Keratinocyte (primary cell): ENCODE measurements at regions not wholly inside any gene's neighbourhood (a gene's known extent, or its start where the extent isn't known, plus 50 kb on each side); places are given as distances from the start of the nearest gene placed in this dataset.

Experiments
- DNase-seq: peaks from one replicate; pipeline ENCODE4 v3.0.0-alpha.2; 2011; ENCODE audit warnings: low read depth, missing footprints, low spot score
- FAIRE-seq: peaks from 2 replicates; lab custom pipeline; 2011; peaks lifted over from hg19 to GRCh38; lab: Jason Lieb, UNC
- H2AFZ ChIP-seq: 2 replicates; pipeline ENCODE4 v1.6.0; 2012; ENCODE audit warnings: low read length, control low read depth, inconsistent platforms; ENCODE audit not compliant: control insufficient read depth
- H3K27ac ChIP-seq: 2 replicates; pipeline ENCODE4 v1.5.1; 2011; ENCODE audit warnings: low read length; ENCODE audit not compliant: control insufficient read depth, insufficient read depth
- H3K27me3 ChIP-seq: 3 replicates; pipeline ENCODE4 v1.6.0; 2011; ENCODE audit warnings: low read length; ENCODE audit not compliant: control insufficient read depth, insufficient read depth; ENCODE audit errors: extremely low read depth
- H3K36me3 ChIP-seq, 2 experiments: 2 replicates in 1 of 2; 3 replicates in 1 of 2; pipeline ENCODE4 v1.5.1; 2011; ENCODE audit warnings: low read length in 2 of 2, mild to moderate bottlenecking in 1 of 2; ENCODE audit not compliant: control insufficient read depth in 2 of 2, insufficient read depth in 2 of 2; ENCODE audit errors: extremely low read depth in 1 of 2
- H3K4me1 ChIP-seq: 3 replicates; pipeline ENCODE4 v1.5.1; 2011; ENCODE audit warnings: low read length; ENCODE audit not compliant: control insufficient read depth, insufficient read depth; ENCODE audit errors: extremely low read depth
- H3K4me2 ChIP-seq: 3 replicates; pipeline ENCODE4 v1.6.0; 2011; ENCODE audit warnings: low read depth, low read length; ENCODE audit not compliant: control insufficient read depth, insufficient read depth; ENCODE audit errors: extremely low read depth
- H3K4me3 ChIP-seq, 3 experiments: fragments of 200-600 bp in 1 of 3; sonication (generic) in 1 of 3; 2 replicates in 2 of 3; 3 replicates in 1 of 3; pipeline ENCODE4 v1.5.1; 2011 to 2016; ENCODE audit warnings: low read length in 3 of 3, mild to moderate bottlenecking in 3 of 3, control low read depth in 2 of 3, inconsistent platforms in 1 of 3, low read depth in 1 of 3, mixed read lengths in 1 of 3, mixed run types in 1 of 3, moderate library complexity in 1 of 3; ENCODE audit not compliant: control insufficient read depth in 2 of 3, insufficient read depth in 2 of 3; ENCODE audit errors: extremely low read depth in 1 of 3
- H3K79me2 ChIP-seq: 2 replicates; pipeline ENCODE4 v1.6.0; 2012; ENCODE audit warnings: low read length; ENCODE audit not compliant: control insufficient read depth, insufficient read depth
- H3K9ac ChIP-seq: 3 replicates; pipeline ENCODE4 v1.6.0; 2011; ENCODE audit warnings: low read length; ENCODE audit not compliant: control insufficient read depth, insufficient read depth; ENCODE audit errors: extremely low read depth
- H3K9me1 ChIP-seq: 3 replicates; pipeline ENCODE4 v1.6.0; 2011; ENCODE audit warnings: low read length; ENCODE audit not compliant: control insufficient read depth, insufficient read depth; ENCODE audit errors: extremely low read depth
- H3K9me3 ChIP-seq: 2 replicates; pipeline ENCODE4 v1.5.1; 2012; ENCODE audit warnings: low read depth, low read length; ENCODE audit not compliant: control insufficient read depth
- H4K20me1 ChIP-seq: 3 replicates; pipeline ENCODE4 v1.6.0; 2011; ENCODE audit warnings: low read length; ENCODE audit not compliant: control insufficient read depth, insufficient read depth; ENCODE audit errors: extremely low read depth
- EZH2 ChIP-seq: IDR thresholded peaks from one replicate; pipeline ENCODE4 v1.6.1; 2012; ENCODE audit warnings: inconsistent platforms, mild to moderate bottlenecking, low read length, moderate library complexity
- dilution Hi-C: fragments of 300-500 bp; cut with MboI; formaldehyde crosslinking; loops from one replicate; pipeline ENCODE4 v1.7.0; 2020; ENCODE audit warnings: low sequenced_read_pairs; ENCODE audit not compliant: extremely low pct_ligation_motif_present
- TF ChIP-seq, protein P1 (sequence below), 3 experiments: IDR thresholded peaks in 1 of 3; conservative IDR thresholded peaks in 1 of 3; optimal IDR thresholded peaks in 1 of 3; 2 replicates in 2 of 3; 3 replicates in 1 of 3; pipeline versions ENCODE3 to v1.5.1; 2011; ENCODE audit warnings: low read length in 3 of 3, mild to moderate bottlenecking in 3 of 3, moderate library complexity in 2 of 3, control low read depth in 1 of 3, inconsistent platforms in 1 of 3; ENCODE audit not compliant: insufficient read depth in 2 of 3; ENCODE audit errors: extremely low read depth in 1 of 3

DNA sequence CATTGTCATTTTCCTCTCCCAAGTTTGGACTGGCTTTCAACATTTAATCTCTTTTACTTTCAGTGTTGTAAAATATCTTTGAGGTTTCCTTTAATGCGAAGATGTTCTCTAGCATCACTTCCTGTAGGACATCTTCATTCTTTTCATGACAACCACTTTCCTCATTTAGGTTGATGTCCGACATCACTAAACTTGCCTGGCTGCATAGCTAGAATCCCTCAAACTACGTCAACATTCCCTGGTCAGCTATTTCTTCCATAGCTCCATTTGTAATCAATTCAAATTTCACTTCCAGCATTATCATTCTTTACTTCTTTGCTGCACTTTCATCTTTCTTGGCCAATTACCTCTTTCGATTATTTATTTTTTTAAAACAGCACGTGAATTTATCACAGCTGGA, 198.6 kb upstream of the EMCN start:
- FAIRE-seq (no peak), DNase-seq (no peak)
- Histone ChIP-seq H4K20me1 (no peaks in the 10 kb centered on the region), H2AFZ (no peak overlapping the region), H3K9me1 (no peaks in the 10 kb centered on the region), H3K36me3 (no peaks in the 10 kb centered on the region), H3K4me1 (no peaks in the 10 kb centered on the region), H3K9ac (no peak overlapping the region), H3K4me2 (no peak overlapping the region), H3K27ac (no peak overlapping the region), H3K27me3 (no peaks in the 10 kb centered on the region), H3K9me3 (no peaks in the 10 kb centered on the region), H3K79me2 (no peaks in the 10 kb centered on the region), H3K4me3 (no peak overlapping the region)
- dilution Hi-C loops, result no loop called here
- TF ChIP-seq, protein P1, sequence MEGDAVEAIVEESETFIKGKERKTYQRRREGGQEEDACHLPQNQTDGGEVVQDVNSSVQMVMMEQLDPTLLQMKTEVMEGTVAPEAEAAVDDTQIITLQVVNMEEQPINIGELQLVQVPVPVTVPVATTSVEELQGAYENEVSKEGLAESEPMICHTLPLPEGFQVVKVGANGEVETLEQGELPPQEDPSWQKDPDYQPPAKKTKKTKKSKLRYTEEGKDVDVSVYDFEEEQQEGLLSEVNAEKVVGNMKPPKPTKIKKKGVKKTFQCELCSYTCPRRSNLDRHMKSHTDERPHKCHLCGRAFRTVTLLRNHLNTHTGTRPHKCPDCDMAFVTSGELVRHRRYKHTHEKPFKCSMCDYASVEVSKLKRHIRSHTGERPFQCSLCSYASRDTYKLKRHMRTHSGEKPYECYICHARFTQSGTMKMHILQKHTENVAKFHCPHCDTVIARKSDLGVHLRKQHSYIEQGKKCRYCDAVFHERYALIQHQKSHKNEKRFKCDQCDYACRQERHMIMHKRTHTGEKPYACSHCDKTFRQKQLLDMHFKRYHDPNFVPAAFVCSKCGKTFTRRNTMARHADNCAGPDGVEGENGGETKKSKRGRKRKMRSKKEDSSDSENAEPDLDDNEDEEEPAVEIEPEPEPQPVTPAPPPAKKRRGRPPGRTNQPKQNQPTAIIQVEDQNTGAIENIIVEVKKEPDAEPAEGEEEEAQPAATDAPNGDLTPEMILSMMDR (optimal IDR thresholded peaks at IDR 0.05 in 1 of 3, IDR thresholded peaks at IDR 0.05 in 1 of 3, conservative IDR thresholded peaks at IDR 0.05 in 1 of 3; ENCODE audit: extremely low read depth in 1 of 3, insufficient read depth in 2 of 3, low read length in 3 of 3), result no peak

DNA sequence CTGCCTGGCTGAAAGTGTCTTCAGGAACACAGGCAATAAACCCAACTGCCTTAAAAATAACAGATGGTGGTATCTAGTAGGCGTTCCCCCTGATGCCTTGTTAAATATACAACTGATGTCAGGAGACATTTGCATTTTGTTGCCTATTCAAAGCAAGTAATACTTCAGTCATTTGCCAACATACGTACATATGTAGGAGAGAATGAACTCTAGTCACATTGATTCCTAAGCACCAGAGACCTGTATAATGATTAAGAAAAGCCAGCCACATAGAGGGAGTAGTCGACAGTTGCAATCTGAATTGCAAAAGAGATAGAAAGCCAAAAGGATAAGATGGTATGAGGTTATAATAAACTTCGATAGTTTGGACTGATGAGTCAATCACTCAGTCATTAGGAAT, 191.0 kb upstream of the EMCN start:
- H3K4me1 ChIP-seq, result peaks cover 8% of the 10 kb centered on the region
- no peaks in the 10 kb centered on the region for H3K27me3 ChIP-seq
- TF ChIP-seq EZH2, result no peak
- TF ChIP-seq, protein P1 (optimal IDR thresholded peaks at IDR 0.05 in 1 of 3, IDR thresholded peaks at IDR 0.05 in 1 of 3, conservative IDR thresholded peaks at IDR 0.05 in 1 of 3; ENCODE audit: extremely low read depth in 1 of 3, insufficient read depth in 2 of 3, low read length in 3 of 3), result no peak
- no peak overlapping the region for H3K4me3 ChIP-seq
- no peaks in the 10 kb centered on the region for H3K36me3 ChIP-seq
- H3K79me2 ChIP-seq, result no peaks in the 10 kb centered on the region
- DNase-seq (no peak), FAIRE-seq (peak; percentile 32)
- H2AFZ ChIP-seq, result no peak overlapping the region
- no peak overlapping the region for H3K27ac ChIP-seq
- H4K20me1 ChIP-seq, result no peaks in the 10 kb centered on the region
- no peak overlapping the region for H3K4me2 ChIP-seq
- dilution Hi-C loops, result no loop called here
- H3K9me1 ChIP-seq, result no peaks in the 10 kb centered on the region
- H3K9me3 ChIP-seq, result no peaks in the 10 kb centered on the region
- no peak overlapping the region for H3K9ac ChIP-seq
